ENCODE measurements at regions not wholly inside any gene's neighbourhood (a gene's known extent, or its start where the extent isn't known, plus 50 kb on each side); places are given as distances from the start of the nearest gene placed in this dataset.

DNA sequence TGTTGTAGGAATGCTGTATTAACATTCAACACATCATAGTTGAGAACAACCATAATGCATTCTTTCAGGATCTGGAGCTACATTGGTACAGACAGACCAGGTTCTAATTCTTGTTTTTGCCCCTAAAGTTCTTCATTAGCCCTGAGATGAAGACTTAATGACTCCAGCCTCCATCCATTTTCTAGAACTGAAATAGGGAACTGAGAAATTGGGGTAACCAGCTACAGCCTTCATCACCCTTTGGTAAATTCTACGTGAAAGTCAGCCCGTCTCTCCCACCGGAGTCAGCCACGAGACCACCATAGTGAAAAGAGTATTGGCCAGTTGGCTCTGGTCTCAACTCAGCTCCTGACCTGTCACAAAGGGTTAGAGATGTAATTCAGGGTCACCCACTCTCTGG, 164.0 kb downstream of the NUAK1 start:
- intact Hi-C loops (cut with micrococcal nuclease) = no loop called here
- no peak for DNase-seq
- Mint-ChIP-seq H3K27ac (no peak overlapping the region), H3K36me3 (ENCODE audit: low read depth) (no peaks in the 10 kb centered on the region), H3K9me3 (no peaks in the 10 kb centered on the region), H3K4me1 (no peaks in the 10 kb centered on the region), H3K4me3 (no peak overlapping the region), H3K27me3 (no peaks in the 10 kb centered on the region)
- ATAC-seq (ENCODE audit: low read depth) = no peak
- CTCF ChIA-PET = no interaction called here
- POLR2A ChIA-PET = no interaction called here
- TF ChIP-seq CTCF (IDR thresholded peaks at IDR 0.05) = no peak

DNA sequence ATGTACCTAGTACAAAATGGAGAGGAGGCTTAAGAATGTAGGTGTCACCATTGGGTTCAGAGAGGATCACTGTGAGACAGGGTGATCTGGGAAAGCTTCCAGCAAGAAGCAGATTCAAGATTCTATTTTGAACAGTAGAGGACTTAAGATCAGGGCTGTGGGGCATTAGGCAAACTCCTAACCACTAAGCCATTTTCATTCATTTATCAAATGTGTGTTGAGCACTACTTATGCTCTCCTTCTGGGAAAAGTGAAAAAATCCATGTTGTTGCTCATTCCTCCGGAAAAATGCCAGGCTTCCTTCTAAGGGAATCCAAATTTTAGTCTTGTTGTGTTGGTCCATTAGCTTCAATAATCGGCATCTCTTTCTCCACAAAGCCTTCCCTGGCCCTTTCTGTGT, 163.4 kb downstream of the NUAK1 start:
- Mint-ChIP-seq H3K36me3 (ENCODE audit: low read depth) (no peaks in the 10 kb centered on the region), H3K4me1 (no peaks in the 10 kb centered on the region), H3K9me3 (no peaks in the 10 kb centered on the region), H3K27me3 (no peaks in the 10 kb centered on the region), H3K4me3 (no peak overlapping the region), H3K27ac (no peak overlapping the region)
- CTCF ChIA-PET = no interaction called here
- DNase-seq (no peak), ATAC-seq (ENCODE audit: low read depth) (no peak)
- POLR2A ChIA-PET = no interaction called here
- TF ChIP-seq CTCF (IDR thresholded peaks at IDR 0.05) = no peak
- intact Hi-C loops (cut with micrococcal nuclease) = no loop called here

- no peaks in the 10 kb centered on the region for H3K9me3 Mint-ChIP-seq
- no peaks in the 10 kb centered on the region for H3K27me3 Mint-ChIP-seq
- no peaks in the 10 kb centered on the region for H3K4me1 Mint-ChIP-seq
- ChIA-PET CTCF (no interaction called here), POLR2A (no interaction called here)
- DNase-seq (no peak), ATAC-seq (ENCODE audit: low read depth) (no peak)
- intact Hi-C loops (cut with micrococcal nuclease) = no loop called here
- H3K4me3 Mint-ChIP-seq = no peak overlapping the region
- H3K36me3 Mint-ChIP-seq (ENCODE audit: low read depth) = no peaks in the 10 kb centered on the region
- TF ChIP-seq CTCF (IDR thresholded peaks at IDR 0.05) = no peak
- H3K27ac Mint-ChIP-seq = no peak overlapping the region
Observed at GRCh38 chr12:105977236-105977635, 161.5 kb downstream of the NUAK1 start.

GRCh38 chr12:105977652-105978051, 161.1 kb downstream of the NUAK1 start:
- Mint-ChIP-seq H3K36me3 (ENCODE audit: low read depth) (no peaks in the 10 kb centered on the region), H3K27ac (no peak overlapping the region)
- intact Hi-C loops (cut with micrococcal nuclease) = no loop called here

GRCh38 chr12:105978276-105978675, 160.5 kb downstream of the NUAK1 start:
- Mint-ChIP-seq H3K4me3 (no peak overlapping the region), H3K27ac (no peak overlapping the region), H3K27me3 (no peaks in the 10 kb centered on the region), H3K4me1 (no peaks in the 10 kb centered on the region), H3K36me3 (ENCODE audit: low read depth) (no peaks in the 10 kb centered on the region), H3K9me3 (no peaks in the 10 kb centered on the region)
- CTCF ChIA-PET = no interaction called here
- intact Hi-C loops (cut with micrococcal nuclease) = no loop called here
- POLR2A ChIA-PET = no interaction called here
- DNase-seq = no peak
- no peak for TF ChIP-seq CTCF (IDR thresholded peaks at IDR 0.05)
- ATAC-seq (ENCODE audit: low read depth) = no peak

More at GRCh38 chr12:105977652-105978051, 161.1 kb downstream of the NUAK1 start:
- Mint-ChIP-seq H3K9me3 (no peaks in the 10 kb centered on the region), H3K4me1 (no peaks in the 10 kb centered on the region), H3K4me3 (no peak overlapping the region), H3K27me3 (no peaks in the 10 kb centered on the region)
- ChIA-PET POLR2A (no interaction called here), CTCF (no interaction called here)
- ATAC-seq (ENCODE audit: low read depth) (no peak), DNase-seq (no peak)
- TF ChIP-seq CTCF (IDR thresholded peaks at IDR 0.05) = no peak
